ENCODE measurements at regions not wholly inside any gene's neighbourhood (a gene's known extent, or its start where the extent isn't known, plus 50 kb on each side); places are given as distances from the start of the nearest gene placed in this dataset.

DNA sequence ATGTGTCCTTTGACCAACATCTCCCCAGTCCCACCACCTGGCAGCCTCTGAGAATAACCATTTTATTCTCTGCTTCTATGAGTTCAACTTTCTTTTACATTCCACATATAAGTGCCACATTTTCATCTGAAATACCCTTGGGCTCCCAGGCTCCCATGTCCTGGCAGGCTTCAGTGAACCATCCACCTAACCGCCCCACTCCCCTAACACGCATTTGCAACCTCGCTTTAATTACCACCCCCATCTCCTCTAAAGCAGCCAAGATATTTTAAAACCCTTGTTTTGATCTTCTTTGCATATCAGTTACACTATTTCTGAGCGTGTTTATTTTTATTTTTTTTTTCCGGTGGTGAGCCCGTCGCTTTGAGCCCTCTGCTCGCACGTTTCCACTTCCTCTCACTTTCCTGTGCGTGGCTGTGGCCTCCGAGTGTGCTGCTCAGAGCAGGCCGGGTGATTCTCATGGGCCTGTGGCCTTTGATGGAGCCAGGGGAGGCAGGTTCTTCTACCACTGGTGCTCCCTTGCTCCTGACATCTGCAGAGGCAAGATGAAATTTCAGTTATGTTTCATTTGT lies 195.4 kb upstream of the LPP start:
- peaks cover 24% of the 10 kb centered on the region; the same call in 1 of the 2 replicates for H3K79me2 ChIP-seq (ENCODE audit: insufficient read depth, low read depth, low read length)
- no peak for TF ChIP-seq EZH2phosphoT487 (IDR thresholded peaks at IDR 0.05; ENCODE audit: borderline replicate concordance, low read depth, low read length)
- TF ChIP-seq CTCF (conservative IDR thresholded peaks at IDR 0.05; ENCODE audit: low read length): no peak; the same call in 1 of the 2 replicates
- no peaks in the 10 kb centered on the region for H4K20me1 ChIP-seq (ENCODE audit: insufficient read depth, low read length)
- intact Hi-C loops (cut with micrococcal nuclease; ENCODE audit: unreplicated experiment): loop anchor here (1.0 to 2.0 kb wide), 4 partner anchors 12 to 210 kb away; no protein-coding TSS in a partner anchor
- H3K4me3 ChIP-seq (ENCODE audit: low read depth, low read length, poor library complexity, severe bottlenecking): peak overlapping the region; percentile 28
- CTCF ChIA-PET (ENCODE audit: unreplicated experiment): interaction anchor here (0.6 to 1.2 kb wide), 2 partner anchors 14 to 218 kb away, joined by 3 to 9 read pairs; no protein-coding TSS in a partner anchor
- BruUV-seq (replicated peaks): no TSS peak
- H3K9me3 ChIP-seq (ENCODE audit: low read length): no peaks in the 10 kb centered on the region
- peak overlapping the region; percentile 55 for H3K4me2 ChIP-seq (ENCODE audit: low read length)
- H3K36me3 ChIP-seq (ENCODE audit: insufficient read depth, low read length): peaks cover 20% of the 10 kb centered on the region; the same call in 1 of the 2 replicates
- POLR2A ChIA-PET: interaction anchor here (0.6 to 18.1 kb wide), 17 partner anchors 13 to 995 kb away, joined by 3 to 1356 read pairs (median 37); partner anchors contain the start of gene BCL6
- H3K27ac ChIP-seq (ENCODE audit: low read depth, low read length, poor library complexity, severe bottlenecking): peak overlapping the region; percentile 99
- no peak overlapping the region for H2AFZ ChIP-seq (ENCODE audit: low read length)
- H3K4me1 ChIP-seq (ENCODE audit: insufficient read depth, low read length, poor library complexity, severe bottlenecking): peaks cover 100% of the 10 kb centered on the region
- peak; percentile 97 for DNase-seq (ENCODE audit: low spot score)
- H3K9me2 ChIP-seq (ENCODE audit: insufficient read depth, low read length): no peaks in the 10 kb centered on the region

DNA sequence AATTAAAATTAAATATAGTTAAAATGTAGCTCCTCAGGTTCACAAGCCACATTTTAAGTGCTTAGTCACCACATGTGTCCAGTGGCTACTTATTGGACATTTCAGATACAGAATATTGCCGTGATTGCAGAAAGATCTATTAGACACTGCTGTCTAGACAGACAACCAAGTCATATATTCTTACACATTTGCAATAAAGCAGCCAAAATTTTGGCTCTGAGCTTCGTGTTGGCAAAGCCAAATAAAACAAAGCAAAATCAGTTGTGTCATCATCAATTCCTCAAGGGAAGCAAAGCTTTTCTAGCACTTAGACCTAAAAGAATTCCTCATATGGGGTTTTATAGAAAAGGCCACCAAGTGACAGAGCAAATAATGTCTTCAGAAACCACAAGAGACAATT lies 193.1 kb upstream of the LPP start:
- Histone ChIP-seq H3K4me2 (ENCODE audit: low read length) (peak overlapping the region; percentile 2; the same call in 1 of the 2 replicates), H3K27ac (ENCODE audit: low read depth, low read length, poor library complexity, severe bottlenecking) (peak overlapping the region; percentile 99), H3K36me3 (ENCODE audit: insufficient read depth, low read length) (peaks cover 23% of the 10 kb centered on the region; the same call in 1 of the 2 replicates), H2AFZ (ENCODE audit: low read length) (no peak overlapping the region), H3K9me3 (ENCODE audit: low read length) (no peaks in the 10 kb centered on the region), H3K4me1 (ENCODE audit: insufficient read depth, low read length, poor library complexity, severe bottlenecking) (peaks cover 100% of the 10 kb centered on the region), H3K4me3 (ENCODE audit: low read depth, low read length, poor library complexity, severe bottlenecking) (no peak overlapping the region), H4K20me1 (ENCODE audit: insufficient read depth, low read length) (no peaks in the 10 kb centered on the region), H3K9me2 (ENCODE audit: insufficient read depth, low read length) (no peaks in the 10 kb centered on the region), H3K79me2 (ENCODE audit: insufficient read depth, low read depth, low read length) (peaks cover 41% of the 10 kb centered on the region; the same call in 1 of the 2 replicates)
- CTCF ChIA-PET (ENCODE audit: unreplicated experiment): interaction anchor here (0.9 to 1.6 kb wide), 5 partner anchors 12 to 217 kb away, joined by 3 to 4 read pairs (median 3); no protein-coding TSS in a partner anchor
- intact Hi-C loops (cut with micrococcal nuclease; ENCODE audit: unreplicated experiment): no loop called here
- no peak for TF ChIP-seq EZH2phosphoT487 (IDR thresholded peaks at IDR 0.05; ENCODE audit: borderline replicate concordance, low read depth, low read length)
- no peak for TF ChIP-seq CTCF (conservative IDR thresholded peaks at IDR 0.05; ENCODE audit: low read length)
- no peak for DNase-seq (ENCODE audit: low spot score)
- POLR2A ChIA-PET: interaction anchor here (0.6 to 18.1 kb wide), 13 partner anchors 11 to 283 kb away, joined by 3 to 1356 read pairs (median 46); partner anchors contain the start of gene BCL6
- no TSS peak for BruUV-seq (replicated peaks)
